HL-60/S4 (cell line): ENCODE measurements at regions not wholly inside any gene's neighbourhood (a gene's known extent, or its start where the extent isn't known, plus 50 kb on each side); places are given as distances from the start of the nearest gene placed in this dataset.
"Not testable (repeated sequence)": the region's sequence is repeated elsewhere in the genome, so short reads cannot be mapped to it uniquely, and the experiment has no call there.

Experiments used
- in situ Hi-C: fragments of 300-500 bp; cut with MboI; formaldehyde crosslinking; loops from 2 replicates; pipeline ENCODE4 v1.14.3; 2022; ENCODE audit warnings: low sequenced_read_pairs

- in situ Hi-C loops: no loop called here
Observed at GRCh38 chr12:131430158-131430742, 280.6 kb upstream of the SFSWAP start.

GRCh38 chr12:131431126-131431655 is 279.7 kb upstream of the SFSWAP start:
- in situ Hi-C loops: not testable (repeated sequence)

- in situ Hi-C loops: no loop called here
Observed at GRCh38 chr12:131432532-131433260, 278.2 kb upstream of the SFSWAP start.

- in situ Hi-C loops: loop anchor here (5.0 kb wide), 1 partner anchor 207 kb away; no protein-coding TSS in a partner anchor
Observed at GRCh38 chr12:131434208-131435125, 276.4 kb upstream of the SFSWAP start.

- in situ Hi-C loops: loop anchor here (5.0 kb wide), 1 partner anchor 210 kb away; no protein-coding TSS in a partner anchor
Observed at GRCh38 chr12:131436922-131437705, 273.8 kb upstream of the SFSWAP start.

GRCh38 chr12:131437706-131438492 is 273.0 kb upstream of the SFSWAP start:
- in situ Hi-C loops: loop anchor here (5.0 kb wide), 1 partner anchor 211 kb away; no protein-coding TSS in a partner anchor

- in situ Hi-C loops: loop anchor here (5.0 kb wide), 1 partner anchor 211 kb away; no protein-coding TSS in a partner anchor
Observed at GRCh38 chr12:131438493-131438835, 272.4 kb upstream of the SFSWAP start.

GRCh38 chr12:131438881-131439280 is 272.0 kb upstream of the SFSWAP start:
- in situ Hi-C loops: loop anchor here (5.0 kb wide), 1 partner anchor 212 kb away; no protein-coding TSS in a partner anchor

- in situ Hi-C loops: loop anchor here (5.0 kb wide), 1 partner anchor 212 kb away; no protein-coding TSS in a partner anchor
Observed at GRCh38 chr12:131439752-131440151, 271.1 kb upstream of the SFSWAP start.

- in situ Hi-C loops: not testable (repeated sequence)
Observed at GRCh38 chr12:131440209-131441059, 270.5 kb upstream of the SFSWAP start.

GRCh38 chr12:131441060-131441396 is 269.9 kb upstream of the SFSWAP start:
- in situ Hi-C loops: no loop called here

GRCh38 chr12:131441638-131442336 is 269.1 kb upstream of the SFSWAP start:
- in situ Hi-C loops: no loop called here

GRCh38 chr12:131442337-131442918 is 268.5 kb upstream of the SFSWAP start:
- in situ Hi-C loops: no loop called here

- in situ Hi-C loops: no loop called here
Observed at GRCh38 chr12:131443019-131444000, 267.6 kb upstream of the SFSWAP start.

- in situ Hi-C loops: no loop called here
Observed at GRCh38 chr12:131444220-131445164, 266.4 kb upstream of the SFSWAP start.
